Testis (tissue), 2 donors: ENCODE measurements at regions not wholly inside any gene's neighbourhood (a gene's known extent, or its start where the extent isn't known, plus 50 kb on each side); places are given as distances from the start of the nearest gene placed in this dataset.

ENCODE experiments used
- DNase-seq: peaks from one replicate; pipeline ENCODE4 v3.0.0-alpha.2; 2019
- H3K27ac ChIP-seq, 2 donors: fragments of 200-600 bp; sonication (generic); one replicate each; pipeline ENCODE4 v1.5.1; 2019
- H3K27me3 ChIP-seq: fragments of 200-600 bp; sonication (generic); one replicate; pipeline ENCODE4 v1.5.1; 2019
- H3K36me3 ChIP-seq: fragments of 200-600 bp; sonication (generic); one replicate; pipeline ENCODE4 v1.5.1; 2017; ENCODE audit warnings: low read depth; ENCODE audit errors: missing control alignments
- H3K4me1 ChIP-seq: fragments of 200-600 bp; sonication (generic); one replicate; pipeline ENCODE4 v1.5.1; 2019
- H3K4me3 ChIP-seq, 2 donors: fragments of 200-600 bp; sonication (generic); one replicate each; pipeline ENCODE4 v1.5.1; 2017 to 2019
- H3K9me3 ChIP-seq: fragments of 200-600 bp; sonication (generic); one replicate; pipeline ENCODE4 v1.5.1; 2017
- CTCF ChIP-seq, 3 experiments: fragments of 450-650 bp in 2 of 3; fragments of 200-600 bp in 1 of 3; sonication (generic) in 1 of 3; IDR thresholded peaks; one replicate each; pipeline ENCODE4 v1.5.1; 2016 to 2019; ENCODE audit warnings: antibody characterized with exemption in 3 of 3, mild to moderate bottlenecking in 2 of 3, moderate library complexity in 1 of 3
- POLR2A ChIP-seq: fragments of 450-650 bp; IDR thresholded peaks from one replicate; pipeline ENCODE4 v1.6.1; 2017; ENCODE audit warnings: antibody characterized with exemption, mild to moderate bottlenecking, moderate library complexity
- WGBS, 2 donors: methylation state at CpG; one replicate each; pipeline ENCODE4 v1.1.5; 2018; 5-methylcytosine and 5-hydroxymethylcytosine counted together
- intact Hi-C: fragments of 100-400 bp; cut with DNase I; formaldehyde crosslinking; loops from one replicate; pipeline ENCODE4 v1.15.1; 2023; ENCODE audit warnings: low total_unique reads

DNA sequence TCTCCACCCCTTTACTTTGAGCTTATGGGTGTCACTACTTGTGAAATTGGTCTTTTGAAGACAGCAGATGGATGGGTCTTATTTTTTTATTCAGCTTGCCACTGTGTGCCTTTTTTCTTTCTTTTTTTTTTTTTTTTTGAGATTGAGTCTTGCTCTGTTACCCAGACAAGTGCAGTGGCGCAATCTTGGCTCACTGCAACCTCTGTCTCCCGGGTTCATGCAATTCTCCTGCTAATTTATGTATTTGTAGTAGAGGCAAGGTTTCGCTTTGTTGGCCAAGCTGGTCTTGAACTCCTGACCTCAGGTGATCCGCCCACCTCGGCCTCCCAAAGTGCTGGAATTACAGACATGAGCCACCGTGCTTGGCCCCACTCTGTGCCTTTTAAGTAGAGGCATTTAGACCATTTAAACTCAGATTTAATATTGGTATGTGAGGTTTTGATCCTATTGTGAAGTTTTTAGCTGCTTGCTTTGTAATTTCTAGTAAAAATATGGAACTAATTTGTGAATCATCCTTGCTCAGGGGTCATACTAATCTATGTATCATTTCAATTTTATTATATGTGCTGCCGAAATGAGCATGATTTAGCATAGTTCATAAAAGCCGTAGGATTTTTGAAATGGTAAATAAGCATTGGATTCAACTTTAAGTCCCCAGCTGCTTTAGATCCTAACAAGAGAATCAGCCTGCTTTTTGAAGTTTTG lies 584.5 kb downstream of the SLITRK1 start:
- H3K9me3 ChIP-seq = no peaks in the 10 kb centered on the region
- intact Hi-C loops = no loop called here
- no peak overlapping the region for H3K4me3 ChIP-seq
- H3K36me3 ChIP-seq = no peaks in the 10 kb centered on the region
- no peak overlapping the region for H3K27ac ChIP-seq
- TF ChIP-seq CTCF (IDR thresholded peaks at IDR 0.05) = no peak
- 67 to 72% methylated on average over 8 of the region's 8 CpGs for WGBS, 2 donors
- no peak for DNase-seq
- no peaks in the 10 kb centered on the region for H3K4me1 ChIP-seq
- no peaks in the 10 kb centered on the region for H3K27me3 ChIP-seq

DNA sequence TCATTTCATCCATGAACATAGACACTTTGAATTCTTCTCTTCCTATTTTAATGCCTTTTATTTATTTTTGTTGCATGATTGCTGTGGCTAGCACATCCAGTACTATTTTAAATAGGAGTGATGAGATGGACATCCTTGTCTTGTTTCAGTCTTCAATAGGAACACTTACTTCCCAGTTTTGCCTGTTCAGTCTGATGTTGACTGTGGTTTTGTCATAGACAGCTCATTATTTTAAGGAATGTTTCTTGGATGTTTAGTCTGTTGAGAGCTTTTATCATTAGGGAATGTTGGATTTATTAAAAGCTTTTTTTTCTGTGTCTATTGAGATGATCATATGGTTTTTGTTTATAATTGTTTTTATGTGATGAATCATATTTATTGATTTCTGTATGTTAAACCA lies 586.6 kb downstream of the SLITRK1 start:
- Histone ChIP-seq H3K27me3 (no peaks in the 10 kb centered on the region), H3K36me3 (no peaks in the 10 kb centered on the region), H3K4me1 (no peaks in the 10 kb centered on the region), H3K9me3 (no peaks in the 10 kb centered on the region), H3K27ac (no peak overlapping the region), H3K4me3 (no peak overlapping the region)
- intact Hi-C loops = no loop called here
- DNase-seq = no peak
- TF ChIP-seq POLR2A = no peak
- no peak for TF ChIP-seq CTCF (IDR thresholded peaks at IDR 0.05)

DNA sequence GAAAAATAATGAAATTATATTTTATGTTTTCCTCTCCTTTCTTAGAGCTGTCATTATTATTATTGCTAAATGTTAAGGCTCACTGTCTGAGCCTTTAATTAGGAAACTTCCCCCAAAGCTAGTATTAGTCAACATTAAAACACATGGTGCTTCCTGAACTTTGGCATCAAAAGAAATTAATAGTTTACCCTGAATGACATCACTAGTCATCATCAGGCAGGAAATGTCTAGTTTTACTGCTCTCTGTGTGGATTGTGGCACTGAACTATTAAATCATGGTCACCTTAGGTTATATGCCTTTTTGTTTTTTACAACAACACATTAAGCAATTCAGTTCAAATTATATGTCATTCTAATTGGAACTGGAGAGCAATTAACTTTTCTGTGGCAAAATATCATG lies 595.5 kb downstream of the SLITRK1 start:
- H3K4me1 ChIP-seq = no peaks in the 10 kb centered on the region
- no peaks in the 10 kb centered on the region for H3K27me3 ChIP-seq
- H3K36me3 ChIP-seq = no peaks in the 10 kb centered on the region
- no peaks in the 10 kb centered on the region for H3K9me3 ChIP-seq
- H3K4me3 ChIP-seq = no peak overlapping the region
- no peak for DNase-seq
- intact Hi-C loops = no loop called here
- H3K27ac ChIP-seq = no peak overlapping the region
- TF ChIP-seq POLR2A (no peak), CTCF (IDR thresholded peaks at IDR 0.05) (no peak)

GRCh38 chr13:83281654-83282053 lies 600.6 kb downstream of the SLITRK1 start:
- Histone ChIP-seq H3K27me3 (no peaks in the 10 kb centered on the region), H3K36me3 (no peaks in the 10 kb centered on the region), H3K9me3 (no peaks in the 10 kb centered on the region), H3K4me3 (no peak overlapping the region), H3K27ac (no peak overlapping the region), H3K4me1 (no peaks in the 10 kb centered on the region)
- TF ChIP-seq CTCF (IDR thresholded peaks at IDR 0.05) = no peak
- TF ChIP-seq POLR2A = no peak
- DNase-seq = no peak
- intact Hi-C loops = no loop called here
- WGBS, 2 donors = 60 to 69% methylated on average over 1 of the region's 1 CpG

DNA sequence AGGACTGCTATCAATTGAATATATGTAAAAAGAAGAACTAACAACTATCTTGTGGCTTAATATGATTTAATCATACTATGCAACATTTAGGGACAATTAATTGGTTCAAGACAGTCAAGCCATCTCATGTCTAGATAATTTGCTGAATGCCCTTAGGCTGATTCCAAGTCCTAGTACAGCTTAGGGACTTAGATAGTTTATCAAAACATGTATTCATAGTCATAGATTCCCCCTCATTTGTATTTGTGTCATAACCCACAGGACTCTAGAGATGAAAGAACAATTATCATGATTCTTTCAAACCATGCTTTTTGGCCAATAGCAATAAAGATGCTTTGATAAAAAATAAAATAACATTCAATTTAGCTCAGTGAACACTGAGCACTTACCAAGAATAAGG lies 607.6 kb downstream of the SLITRK1 start:
- no peak for DNase-seq
- intact Hi-C loops = no loop called here
- Histone ChIP-seq H3K4me1 (no peaks in the 10 kb centered on the region), H3K27me3 (no peaks in the 10 kb centered on the region), H3K27ac (no peak overlapping the region), H3K9me3 (no peaks in the 10 kb centered on the region), H3K4me3 (no peak overlapping the region), H3K36me3 (no peaks in the 10 kb centered on the region)
- TF ChIP-seq CTCF (IDR thresholded peaks at IDR 0.05) (no peak), POLR2A (no peak)
